Liver (tissue), 8 donors: ENCODE measurements at regions not wholly inside any gene's neighbourhood (a gene's known extent, or its start where the extent isn't known, plus 50 kb on each side); places are given as distances from the start of the nearest gene placed in this dataset.
"Not testable (repeated sequence)": the region's sequence is repeated elsewhere in the genome, so short reads cannot be mapped to it uniquely, and the experiment has no call there.

Experiments
- DNase-seq: peaks from one replicate; pipeline ENCODE4 v3.0.0-alpha.2; 2017; ENCODE audit warnings: low spot score
- H3K27ac ChIP-seq, 2 donors: one replicate each; pipeline ENCODE4 v1.7.0; 2013; ENCODE audit warnings: inconsistent platforms in 2 of 2, low read length in 2 of 2, control low read depth in 1 of 2, low read depth in 1 of 2, mild to moderate bottlenecking in 1 of 2
- H3K27me3 ChIP-seq, 4 donors: one replicate each; pipeline versions ENCODE4 v1.6.1 to v1.7.0; 2013; ENCODE audit warnings: low read length in 3 of 4, inconsistent platforms in 1 of 4, mild to moderate bottlenecking in 1 of 4, moderate library complexity in 1 of 4; ENCODE audit not compliant: control insufficient read depth in 4 of 4, insufficient read depth in 4 of 4
- H3K36me3 ChIP-seq, 4 donors: one replicate each; pipeline versions ENCODE4 v1.6.1 to v1.7.0; 2013; ENCODE audit warnings: low read length in 3 of 4, mild to moderate bottlenecking in 3 of 4, low read depth in 1 of 4, moderate library complexity in 1 of 4; ENCODE audit not compliant: control insufficient read depth in 4 of 4, insufficient read depth in 3 of 4
- H3K4me1 ChIP-seq, 4 donors: one replicate each; pipeline versions ENCODE4 v1.6.1 to v1.7.0; 2013; ENCODE audit warnings: low read length in 3 of 4, mild to moderate bottlenecking in 3 of 4, moderate library complexity in 1 of 4; ENCODE audit not compliant: control insufficient read depth in 4 of 4, insufficient read depth in 4 of 4
- H3K4me3 ChIP-seq, 3 donors: one replicate each; pipeline versions ENCODE4 v1.6.1 to v1.7.0; 2013; ENCODE audit warnings: low read length in 3 of 3, control low read depth in 1 of 3, low read depth in 1 of 3, mild to moderate bottlenecking in 1 of 3
- H3K9ac ChIP-seq, 2 donors: one replicate each; pipeline ENCODE4 v1.7.0; 2013; ENCODE audit warnings: low read length in 2 of 2, mild to moderate bottlenecking in 2 of 2, moderate library complexity in 2 of 2, control low read depth in 1 of 2, low read depth in 1 of 2
- H3K9me3 ChIP-seq, 4 donors: one replicate each; pipeline versions ENCODE4 v1.6.1 to v1.7.0; 2013; ENCODE audit warnings: low read length in 3 of 4; ENCODE audit not compliant: control insufficient read depth in 4 of 4
- ATF3 ChIP-seq: IDR thresholded peaks from 2 replicates; pipeline ENCODE4 v1.6.1; 2016; ENCODE audit warnings: antibody characterized with exemption
- CTCF ChIP-seq: fragments of 150-350 bp; IDR thresholded peaks from 2 replicates; pipeline ENCODE4 v1.5.1; 2017; ENCODE audit warnings: improper control_type of control experiment, low read depth, low read length; ENCODE audit not compliant: missing input control
- EGR1 ChIP-seq, 2 donors: IDR thresholded peaks; 2 replicates each; pipeline ENCODE4 v1.6.1; 2016 to 2018; ENCODE audit warnings: antibody characterized with exemption in 2 of 2, low read depth in 2 of 2
- FOXA1 ChIP-seq: IDR thresholded peaks from 2 replicates; pipeline ENCODE4 v1.6.1; 2016; ENCODE audit warnings: antibody characterized with exemption
- FOXA2 ChIP-seq: IDR thresholded peaks from 2 replicates; pipeline ENCODE4 v1.6.1; 2016; ENCODE audit warnings: antibody characterized with exemption
- GABPA ChIP-seq, 2 donors: IDR thresholded peaks in 1 of 2; conservative IDR thresholded peaks in 1 of 2; 2 replicates each; pipeline ENCODE4 v1.6.1; 2016; ENCODE audit warnings: antibody characterized with exemption in 2 of 2, mild to moderate bottlenecking in 1 of 2, moderate library complexity in 1 of 2
- HNF4A ChIP-seq, 2 donors: conservative IDR thresholded peaks; 2 replicates each; pipeline ENCODE4 v1.6.1; 2016; ENCODE audit warnings: antibody characterized with exemption in 2 of 2, mild to moderate bottlenecking in 2 of 2
- HNF4G ChIP-seq: IDR thresholded peaks from 2 replicates; pipeline ENCODE4 v1.6.1; 2016; ENCODE audit warnings: antibody characterized with exemption
- JUND ChIP-seq, 2 donors: IDR thresholded peaks; 2 replicates each; pipeline ENCODE4 v1.6.1; 2016; ENCODE audit warnings: antibody characterized with exemption in 2 of 2
- MAX ChIP-seq: IDR thresholded peaks from 2 replicates; pipeline ENCODE4 v1.6.1; 2016; ENCODE audit warnings: antibody characterized with exemption
- NR2F2 ChIP-seq: IDR thresholded peaks from 2 replicates; pipeline ENCODE4 v1.6.1; 2016; ENCODE audit warnings: antibody characterized with exemption
- RAD21 ChIP-seq, 2 donors: IDR thresholded peaks; 2 replicates each; pipeline ENCODE4 v1.6.1; 2016; ENCODE audit warnings: antibody characterized with exemption in 2 of 2, mild to moderate bottlenecking in 2 of 2
- RXRA ChIP-seq, 2 donors: IDR thresholded peaks; 2 replicates each; pipeline ENCODE4 v1.6.1; 2017 to 2018; ENCODE audit warnings: antibody characterized with exemption in 2 of 2, mild to moderate bottlenecking in 1 of 2
- SP1 ChIP-seq: IDR thresholded peaks from 2 replicates; pipeline ENCODE4 v1.6.1; 2018; ENCODE audit warnings: antibody characterized with exemption, mild to moderate bottlenecking
- TAF1 ChIP-seq: conservative IDR thresholded peaks from 2 replicates; pipeline ENCODE4 v1.6.1; 2016; ENCODE audit warnings: antibody characterized with exemption, mild to moderate bottlenecking
- YY1 ChIP-seq: IDR thresholded peaks from 2 replicates; pipeline ENCODE4 v1.6.1; 2016; ENCODE audit warnings: antibody characterized with exemption, mild to moderate bottlenecking
- WGBS: extraction: QIAGEN DNeasy Blood & Tissue Kit; methylation state at CpG from one replicate; pipeline ENCODE4 v1.1.7; 2013; 5-methylcytosine and 5-hydroxymethylcytosine counted together
- TF ChIP-seq, protein P1 (sequence below): IDR thresholded peaks from 2 replicates; pipeline ENCODE4 v1.6.1; 2016; ENCODE audit warnings: antibody characterized with exemption, mild to moderate bottlenecking
- TF ChIP-seq, protein P2 (sequence below): IDR thresholded peaks from 2 replicates; pipeline ENCODE4 v1.6.1; 2016; ENCODE audit warnings: antibody characterized with exemption
- donor health status: healthy.
- donor health status: healthy.
- donor health status: healthy.
- donor health status: healthy.
- donor health status: healthy.

DNA sequence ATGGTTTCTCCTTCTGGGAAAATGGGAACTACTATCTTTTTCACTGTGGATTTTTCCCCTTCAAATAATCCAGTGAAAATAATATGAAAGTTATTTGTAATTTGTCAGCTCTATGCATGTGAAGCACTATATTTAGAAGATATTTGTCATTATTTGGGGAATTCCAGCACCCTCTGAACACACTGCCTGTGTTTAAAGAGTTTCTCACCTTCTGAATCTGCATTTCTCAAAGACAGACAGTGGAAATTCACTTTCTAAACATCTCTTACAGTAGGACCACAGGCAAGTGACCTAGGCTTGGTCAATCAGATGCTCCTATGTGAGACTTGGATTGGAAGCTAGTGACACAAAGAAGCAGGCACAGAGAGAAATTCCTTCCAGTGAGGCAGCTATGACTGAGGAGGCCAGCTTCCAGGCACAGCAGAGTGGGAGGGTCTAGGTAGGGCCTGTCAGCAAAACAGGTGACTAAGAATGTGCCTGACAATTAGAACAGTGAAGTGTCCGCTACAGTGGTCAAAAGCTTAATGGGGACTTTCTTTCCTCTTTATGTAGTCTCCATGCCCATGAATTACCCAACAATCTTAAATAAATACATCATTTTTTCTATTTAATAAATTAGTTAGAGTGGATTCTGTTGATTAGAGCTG lies 167.2 kb downstream of the HMHB1 start:
- H3K36me3 ChIP-seq = no peaks in the 10 kb centered on the region
- H3K27ac ChIP-seq = no peak overlapping the region
- WGBS = 96% methylated on average over 1 of the region's 1 CpG
- H3K4me1 ChIP-seq = no peaks in the 10 kb centered on the region
- TF ChIP-seq FOXA1 (no peak), JUND (IDR thresholded peaks at IDR 0.05) (no peak)
- no peak for DNase-seq
- H3K9me3 ChIP-seq = no peaks in the 10 kb centered on the region
- no peak overlapping the region for H3K9ac ChIP-seq
- no peak overlapping the region for H3K4me3 ChIP-seq
- no peaks in the 10 kb centered on the region for H3K27me3 ChIP-seq

DNA sequence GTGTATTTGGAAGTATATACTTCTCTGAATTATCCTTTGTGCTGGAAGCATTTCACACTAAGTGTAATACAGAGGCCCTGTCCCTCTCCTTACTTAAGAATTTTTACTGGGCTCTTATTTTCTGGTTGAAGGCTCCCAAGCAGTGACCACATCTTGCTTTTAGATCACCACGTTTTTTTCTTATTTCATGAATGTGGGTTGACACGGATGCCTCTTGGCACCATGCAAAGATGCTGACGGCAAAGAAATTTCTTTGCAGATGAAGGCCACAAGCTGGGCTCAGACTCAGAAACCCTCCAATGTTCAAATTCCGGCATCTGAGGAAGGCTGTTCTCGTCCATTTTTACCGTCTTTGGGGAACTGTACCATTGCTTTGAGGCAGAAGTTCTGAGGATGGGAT lies 168.5 kb downstream of the HMHB1 start:
- Histone ChIP-seq H3K9ac (no peak overlapping the region), H3K27ac (no peak overlapping the region), H3K36me3 (no peaks in the 10 kb centered on the region), H3K4me3 (no peak overlapping the region), H3K9me3 (no peaks in the 10 kb centered on the region), H3K27me3 (no peaks in the 10 kb centered on the region), H3K4me1 (no peaks in the 10 kb centered on the region)
- WGBS = 92% methylated on average over 6 of the region's 6 CpGs
- TF ChIP-seq HNF4G = no peak
- TF ChIP-seq CTCF = no peak
- TF ChIP-seq NR2F2 = no peak
- TF ChIP-seq, protein P1, sequence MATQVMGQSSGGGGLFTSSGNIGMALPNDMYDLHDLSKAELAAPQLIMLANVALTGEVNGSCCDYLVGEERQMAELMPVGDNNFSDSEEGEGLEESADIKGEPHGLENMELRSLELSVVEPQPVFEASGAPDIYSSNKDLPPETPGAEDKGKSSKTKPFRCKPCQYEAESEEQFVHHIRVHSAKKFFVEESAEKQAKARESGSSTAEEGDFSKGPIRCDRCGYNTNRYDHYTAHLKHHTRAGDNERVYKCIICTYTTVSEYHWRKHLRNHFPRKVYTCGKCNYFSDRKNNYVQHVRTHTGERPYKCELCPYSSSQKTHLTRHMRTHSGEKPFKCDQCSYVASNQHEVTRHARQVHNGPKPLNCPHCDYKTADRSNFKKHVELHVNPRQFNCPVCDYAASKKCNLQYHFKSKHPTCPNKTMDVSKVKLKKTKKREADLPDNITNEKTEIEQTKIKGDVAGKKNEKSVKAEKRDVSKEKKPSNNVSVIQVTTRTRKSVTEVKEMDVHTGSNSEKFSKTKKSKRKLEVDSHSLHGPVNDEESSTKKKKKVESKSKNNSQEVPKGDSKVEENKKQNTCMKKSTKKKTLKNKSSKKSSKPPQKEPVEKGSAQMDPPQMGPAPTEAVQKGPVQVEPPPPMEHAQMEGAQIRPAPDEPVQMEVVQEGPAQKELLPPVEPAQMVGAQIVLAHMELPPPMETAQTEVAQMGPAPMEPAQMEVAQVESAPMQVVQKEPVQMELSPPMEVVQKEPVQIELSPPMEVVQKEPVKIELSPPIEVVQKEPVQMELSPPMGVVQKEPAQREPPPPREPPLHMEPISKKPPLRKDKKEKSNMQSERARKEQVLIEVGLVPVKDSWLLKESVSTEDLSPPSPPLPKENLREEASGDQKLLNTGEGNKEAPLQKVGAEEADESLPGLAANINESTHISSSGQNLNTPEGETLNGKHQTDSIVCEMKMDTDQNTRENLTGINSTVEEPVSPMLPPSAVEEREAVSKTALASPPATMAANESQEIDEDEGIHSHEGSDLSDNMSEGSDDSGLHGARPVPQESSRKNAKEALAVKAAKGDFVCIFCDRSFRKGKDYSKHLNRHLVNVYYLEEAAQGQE = no peak
- TF ChIP-seq YY1 = no peak
- no peak for TF ChIP-seq SP1
- no peak for TF ChIP-seq EGR1 (IDR thresholded peaks at IDR 0.05; ENCODE audit: low read depth in 2 of 2)
- TF ChIP-seq FOXA2 = no peak
- TF ChIP-seq MAX = no peak
- TF ChIP-seq RXRA (IDR thresholded peaks at IDR 0.05) = no peak
- no peak for TF ChIP-seq FOXA1
- no peak for TF ChIP-seq GABPA (IDR thresholded peaks at IDR 0.05 in 1 of 2, conservative IDR thresholded peaks at IDR 0.05 in 1 of 2)
- no peak for TF ChIP-seq ATF3
- no peak for TF ChIP-seq TAF1
- TF ChIP-seq, protein P2, sequence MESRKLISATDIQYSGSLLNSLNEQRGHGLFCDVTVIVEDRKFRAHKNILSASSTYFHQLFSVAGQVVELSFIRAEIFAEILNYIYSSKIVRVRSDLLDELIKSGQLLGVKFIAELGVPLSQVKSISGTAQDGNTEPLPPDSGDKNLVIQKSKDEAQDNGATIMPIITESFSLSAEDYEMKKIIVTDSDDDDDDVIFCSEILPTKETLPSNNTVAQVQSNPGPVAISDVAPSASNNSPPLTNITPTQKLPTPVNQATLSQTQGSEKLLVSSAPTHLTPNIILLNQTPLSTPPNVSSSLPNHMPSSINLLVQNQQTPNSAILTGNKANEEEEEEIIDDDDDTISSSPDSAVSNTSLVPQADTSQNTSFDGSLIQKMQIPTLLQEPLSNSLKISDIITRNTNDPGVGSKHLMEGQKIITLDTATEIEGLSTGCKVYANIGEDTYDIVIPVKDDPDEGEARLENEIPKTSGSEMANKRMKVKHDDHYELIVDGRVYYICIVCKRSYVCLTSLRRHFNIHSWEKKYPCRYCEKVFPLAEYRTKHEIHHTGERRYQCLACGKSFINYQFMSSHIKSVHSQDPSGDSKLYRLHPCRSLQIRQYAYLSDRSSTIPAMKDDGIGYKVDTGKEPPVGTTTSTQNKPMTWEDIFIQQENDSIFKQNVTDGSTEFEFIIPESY = no peak
- TF ChIP-seq RAD21 (IDR thresholded peaks at IDR 0.05) = no peak
- no peak for TF ChIP-seq HNF4A (conservative IDR thresholded peaks at IDR 0.05)
- no peak for TF ChIP-seq JUND (IDR thresholded peaks at IDR 0.05)
- no peak for DNase-seq

GRCh38 chr5:143982957-143983356 lies 171.0 kb downstream of the HMHB1 start:
- 81% methylated on average over 4 of the region's 4 CpGs for WGBS
- H3K27me3 ChIP-seq, DNase-seq, H3K36me3 ChIP-seq, H3K9me3 ChIP-seq, H3K27ac ChIP-seq, H3K4me1 ChIP-seq, H3K9ac ChIP-seq, H3K4me3 ChIP-seq: not testable (repeated sequence)
